CD4-positive, alpha-beta memory T cell (primary cell): ENCODE measurements at regions not wholly inside any gene's neighbourhood (a gene's known extent, or its start where the extent isn't known, plus 50 kb on each side); places are given as distances from the start of the nearest gene placed in this dataset.

Experiments used
- CTCF ChIA-PET: fragments of 350-600 bp; sonication (Branson Sonifier 250); formaldehyde crosslinking; loops from one replicate; lab custom pipeline; 2021; ENCODE audit warnings: inconsistent platforms; ENCODE audit not compliant: partially characterized antibody; lab: Charles Lee
- POLR2A ChIA-PET: fragments of 350-600 bp; sonication (Branson Sonifier 250); formaldehyde crosslinking; loops from one replicate; lab custom pipeline; 2021; ENCODE audit not compliant: partially characterized antibody; lab: Charles Lee
- DNase-seq, 5 donors: peaks; one replicate each; pipeline versions ENCODE4 v3.0.0 to v3.0.0-alpha.2; 2020 to 2022; ENCODE audit warnings: mixed read lengths in 1 of 5
- H3K27ac ChIP-seq: one replicate; pipeline ENCODE4 v1.7.0; 2013; ENCODE audit warnings: low read depth, low read length
- H3K27me3 ChIP-seq: 2 replicates; pipeline ENCODE4 v1.7.0; 2013; ENCODE audit warnings: mild to moderate bottlenecking, low read length, moderate library complexity; ENCODE audit not compliant: insufficient read depth
- H3K36me3 ChIP-seq: 2 replicates; pipeline ENCODE4 v1.7.0; 2013; ENCODE audit warnings: mild to moderate bottlenecking, low read length, moderate library complexity; ENCODE audit not compliant: insufficient read depth
- H3K4me1 ChIP-seq: 2 replicates; pipeline ENCODE4 v1.7.0; 2013; ENCODE audit warnings: mild to moderate bottlenecking, low read length, moderate library complexity; ENCODE audit not compliant: insufficient read depth
- H3K4me3 ChIP-seq, 2 donors: one replicate each; pipeline ENCODE4 v1.7.0; 2013; ENCODE audit warnings: low read length in 2 of 2, mild to moderate bottlenecking in 1 of 2
- H3K9me3 ChIP-seq, 2 donors: one replicate each; pipeline ENCODE4 v1.7.0; 2013; ENCODE audit warnings: low read length in 2 of 2, control low read depth in 1 of 2; ENCODE audit not compliant: control insufficient read depth in 1 of 2
- H3K27ac Mint-ChIP-seq, 7 donors: one replicate each; pipeline ENCODE4 v1.8.0; 2020 to 2021; ENCODE audit warnings: mixed read lengths in 7 of 7, mild to moderate bottlenecking in 6 of 7, inconsistent platforms in 3 of 7, moderate library complexity in 3 of 7
- H3K27me3 Mint-ChIP-seq, 2 donors: one replicate each; pipeline ENCODE4 v1.8.0; 2020 to 2021; ENCODE audit warnings: mixed read lengths in 2 of 2
- H3K36me3 Mint-ChIP-seq, 2 donors: one replicate each; pipeline ENCODE4 v1.8.0; 2020 to 2021; ENCODE audit warnings: mixed read lengths in 2 of 2, inconsistent platforms in 1 of 2, mild to moderate bottlenecking in 1 of 2
- H3K4me1 Mint-ChIP-seq, 4 donors: one replicate each; pipeline ENCODE4 v1.8.0; 2020 to 2021; ENCODE audit warnings: mixed read lengths in 4 of 4, mild to moderate bottlenecking in 1 of 4
- H3K4me3 Mint-ChIP-seq, 8 donors: one replicate each; pipeline ENCODE4 v1.8.0; 2020 to 2021; ENCODE audit warnings: mixed read lengths in 8 of 8, mild to moderate bottlenecking in 7 of 8, moderate library complexity in 6 of 8, inconsistent platforms in 3 of 8
- H3K9me3 Mint-ChIP-seq, 8 donors: one replicate each; pipeline ENCODE4 v1.8.0; 2020 to 2021; ENCODE audit warnings: mixed read lengths in 8 of 8, mild to moderate bottlenecking in 5 of 8, inconsistent platforms in 3 of 8, moderate library complexity in 1 of 8
- intact Hi-C: fragments of 100-400 bp; cut with micrococcal nuclease; formaldehyde crosslinking; loops from one replicate; pipeline ENCODE4 v1.15.1; 2023

- ChIA-PET POLR2A (no interaction called here), CTCF (no interaction called here)
- Mint-ChIP-seq H3K4me1 (no peaks in the 10 kb centered on the region), H3K4me3 (no peak overlapping the region), H3K27ac (no peak overlapping the region), H3K36me3 (no peaks in the 10 kb centered on the region), H3K9me3 (peaks cover 0 to 12% (median 3%) of the 10 kb centered on the region in 8 donors), H3K27me3 (no peaks in the 10 kb centered on the region)
- H3K36me3 ChIP-seq, result no peaks in the 10 kb centered on the region
- DNase-seq, result no peak
- H3K4me3 ChIP-seq, result no peak overlapping the region
- no peaks in the 10 kb centered on the region for H3K27me3 ChIP-seq
- intact Hi-C loops, result no loop called here
- H3K4me1 ChIP-seq, result no peaks in the 10 kb centered on the region
- no peaks in the 10 kb centered on the region for H3K9me3 ChIP-seq
- no peak overlapping the region for H3K27ac ChIP-seq
These were observed 1096.8 kb upstream of the NXPH2 start for GRCh38 chr2:139876964-139877363.

GRCh38 chr2:139876321-139876720 is 1096.1 kb upstream of the NXPH2 start:
- Histone ChIP-seq H3K9me3 (no peaks in the 10 kb centered on the region), H3K4me3 (no peak overlapping the region), H3K36me3 (no peaks in the 10 kb centered on the region), H3K27ac (no peak overlapping the region), H3K27me3 (no peaks in the 10 kb centered on the region), H3K4me1 (no peaks in the 10 kb centered on the region)
- CTCF ChIA-PET, result no interaction called here
- Mint-ChIP-seq H3K27ac (no peak overlapping the region), H3K4me3 (no peak overlapping the region), H3K9me3 (peaks cover 0 to 11% (median 3%) of the 10 kb centered on the region in 8 donors), H3K36me3 (no peaks in the 10 kb centered on the region), H3K27me3 (no peaks in the 10 kb centered on the region), H3K4me1 (no peaks in the 10 kb centered on the region)
- intact Hi-C loops, result no loop called here
- DNase-seq, result no peak
- POLR2A ChIA-PET, result no interaction called here

GRCh38 chr2:139872503-139872902 is 1092.3 kb upstream of the NXPH2 start:
- Histone ChIP-seq H3K4me1 (no peaks in the 10 kb centered on the region), H3K27ac (no peak overlapping the region), H3K4me3 (no peak overlapping the region), H3K36me3 (no peaks in the 10 kb centered on the region), H3K27me3 (no peaks in the 10 kb centered on the region), H3K9me3 (no peaks in the 10 kb centered on the region)
- H3K27me3 Mint-ChIP-seq, result no peaks in the 10 kb centered on the region
- intact Hi-C loops, result no loop called here
- no peaks in the 10 kb centered on the region for H3K4me1 Mint-ChIP-seq
- H3K9me3 Mint-ChIP-seq, result peaks cover 2 to 19% (median 10%) of the 10 kb centered on the region in 8 donors
- ChIA-PET POLR2A (no interaction called here), CTCF (no interaction called here)
- H3K27ac Mint-ChIP-seq, result peak overlapping the region in 1 of 7 donors; percentile 68
- no peaks in the 10 kb centered on the region for H3K36me3 Mint-ChIP-seq
- no peak for DNase-seq
- H3K4me3 Mint-ChIP-seq, result no peak overlapping the region

DNA sequence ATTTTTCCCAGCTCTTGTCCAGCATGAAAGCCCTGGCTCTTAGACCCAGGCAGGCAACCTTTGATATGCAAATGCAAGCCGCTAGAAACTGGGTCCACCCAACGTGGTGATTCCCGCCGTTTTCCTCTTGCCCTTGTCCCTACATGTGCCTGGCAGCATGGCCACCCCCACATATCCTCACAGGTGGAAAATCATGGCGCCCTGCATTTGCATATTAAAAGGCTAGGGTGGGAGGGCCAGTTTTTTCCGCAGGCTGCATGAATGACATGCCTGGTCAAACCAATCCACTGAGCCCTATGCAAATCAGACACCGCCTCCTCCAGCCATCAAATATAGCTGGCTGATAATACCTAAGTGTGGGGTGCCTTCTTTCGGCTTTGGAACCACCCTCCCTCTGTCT is 1091.8 kb upstream of the NXPH2 start:
- no peaks in the 10 kb centered on the region for H3K4me1 ChIP-seq
- no peak for DNase-seq
- ChIA-PET CTCF (no interaction called here), POLR2A (no interaction called here)
- Mint-ChIP-seq H3K4me1 (no peaks in the 10 kb centered on the region), H3K27ac (no peak overlapping the region), H3K27me3 (no peaks in the 10 kb centered on the region), H3K4me3 (no peak overlapping the region), H3K9me3 (peaks cover 2 to 19% (median 8%) of the 10 kb centered on the region in 8 donors), H3K36me3 (no peaks in the 10 kb centered on the region)
- no peak overlapping the region for H3K27ac ChIP-seq
- no peak overlapping the region for H3K4me3 ChIP-seq
- no peaks in the 10 kb centered on the region for H3K36me3 ChIP-seq
- no peaks in the 10 kb centered on the region for H3K9me3 ChIP-seq
- H3K27me3 ChIP-seq, result no peaks in the 10 kb centered on the region
- intact Hi-C loops, result no loop called here

GRCh38 chr2:139867601-139868226 is 1087.5 kb upstream of the NXPH2 start:
- no peak overlapping the region for H3K27ac ChIP-seq
- Mint-ChIP-seq H3K9me3 (peaks cover 6 to 31% (median 13%) of the 10 kb centered on the region in 8 donors), H3K36me3 (no peaks in the 10 kb centered on the region), H3K4me1 (no peaks in the 10 kb centered on the region), H3K4me3 (no peak overlapping the region), H3K27ac (no peak overlapping the region), H3K27me3 (no peaks in the 10 kb centered on the region)
- no peaks in the 10 kb centered on the region for H3K4me1 ChIP-seq
- H3K27me3 ChIP-seq, result no peaks in the 10 kb centered on the region
- no peak overlapping the region for H3K4me3 ChIP-seq
- peaks cover 0 to 5% of the 10 kb centered on the region in 2 donors for H3K9me3 ChIP-seq
- CTCF ChIA-PET, result no interaction called here
- H3K36me3 ChIP-seq, result no peaks in the 10 kb centered on the region
- POLR2A ChIA-PET, result no interaction called here
- intact Hi-C loops, result no loop called here
- no peak for DNase-seq

DNA sequence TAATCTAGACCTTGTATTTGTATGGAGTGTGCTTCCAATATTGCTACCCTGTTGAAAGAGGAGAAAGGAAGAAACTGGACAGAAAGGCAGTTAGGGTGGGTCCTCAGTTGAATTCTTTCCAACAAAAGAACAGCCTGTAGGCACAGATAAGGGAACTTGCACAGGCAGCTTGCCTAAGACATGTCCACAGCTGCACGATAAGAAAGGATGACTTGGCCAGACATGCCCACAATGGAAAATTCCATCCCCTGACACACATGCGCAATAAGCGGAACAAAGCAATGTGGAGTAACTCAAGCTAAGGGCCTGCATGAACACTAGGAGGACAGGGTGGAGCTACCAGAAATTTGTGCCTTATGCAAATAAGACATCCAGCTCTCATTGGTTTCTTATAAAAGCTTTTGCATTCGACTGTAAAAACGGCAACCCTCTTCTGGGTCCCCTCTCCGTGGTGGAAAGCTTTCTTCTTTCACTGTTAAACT is 1084.7 kb upstream of the NXPH2 start:
- no peaks in the 10 kb centered on the region for H3K27me3 ChIP-seq
- no peak overlapping the region for H3K27ac ChIP-seq
- H3K36me3 ChIP-seq, result no peaks in the 10 kb centered on the region
- no peaks in the 10 kb centered on the region for H3K4me1 Mint-ChIP-seq
- no peak overlapping the region for H3K4me3 ChIP-seq
- peaks cover 5 to 43% (median 16%) of the 10 kb centered on the region in 8 donors for H3K9me3 Mint-ChIP-seq
- H3K4me3 Mint-ChIP-seq, result no peak overlapping the region
- DNase-seq, result no peak
- CTCF ChIA-PET, result no interaction called here
- intact Hi-C loops, result no loop called here
- H3K36me3 Mint-ChIP-seq, result no peaks in the 10 kb centered on the region
- no peaks in the 10 kb centered on the region for H3K4me1 ChIP-seq
- POLR2A ChIA-PET, result no interaction called here
- H3K27ac Mint-ChIP-seq, result no peak overlapping the region
- no peaks in the 10 kb centered on the region for H3K27me3 Mint-ChIP-seq
- peaks cover 0 to 5% of the 10 kb centered on the region in 2 donors for H3K9me3 ChIP-seq

DNA sequence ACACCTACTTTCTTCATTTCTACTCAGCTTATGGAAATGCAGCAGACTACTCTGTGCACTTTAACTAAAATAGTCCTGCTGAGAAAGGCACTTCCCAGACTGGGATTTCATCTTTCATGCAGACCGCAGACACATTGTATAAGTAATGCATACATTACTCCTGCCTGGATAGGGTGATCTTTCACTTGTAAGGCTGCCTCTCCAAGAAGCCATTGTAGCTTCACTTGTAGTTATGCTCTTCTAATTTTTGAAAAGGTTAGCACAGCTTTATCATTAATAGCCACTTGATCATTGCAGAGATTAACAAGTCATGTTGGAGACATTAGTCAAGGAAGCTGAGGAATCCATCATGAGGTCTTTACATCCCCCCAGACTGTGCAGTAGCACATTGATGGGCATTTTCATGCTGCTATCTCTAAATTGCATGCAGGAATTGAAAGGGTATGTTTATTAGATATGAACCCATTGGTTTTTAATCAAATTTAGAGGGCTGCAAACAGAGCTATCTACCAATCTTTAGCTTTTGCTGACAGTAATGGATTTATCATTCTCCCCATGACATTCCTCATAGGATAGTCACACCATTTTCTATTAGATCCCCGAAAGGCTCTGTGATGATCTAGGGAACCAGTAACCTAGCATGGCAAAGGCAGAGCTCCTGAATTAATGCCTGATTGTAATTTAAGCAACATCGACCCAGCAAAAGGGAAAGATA is 1074.7 kb upstream of the NXPH2 start:
- no peak overlapping the region for H3K4me3 Mint-ChIP-seq
- intact Hi-C loops, result no loop called here
- ChIA-PET POLR2A (no interaction called here), CTCF (no interaction called here)
- Histone ChIP-seq H3K4me3 (no peak overlapping the region), H3K9me3 (peaks cover 0 to 4% of the 10 kb centered on the region in 2 donors), H3K27ac (no peak overlapping the region), H3K4me1 (no peaks in the 10 kb centered on the region), H3K27me3 (no peaks in the 10 kb centered on the region), H3K36me3 (no peaks in the 10 kb centered on the region)
- H3K27ac Mint-ChIP-seq, result no peak overlapping the region
- H3K36me3 Mint-ChIP-seq, result no peaks in the 10 kb centered on the region
- DNase-seq, result no peak
- H3K4me1 Mint-ChIP-seq, result no peaks in the 10 kb centered on the region
- H3K27me3 Mint-ChIP-seq, result no peaks in the 10 kb centered on the region
- peaks cover 4 to 20% (median 15%) of the 10 kb centered on the region in 8 donors for H3K9me3 Mint-ChIP-seq
